Suprapubic skin (tissue), 3 donors: ENCODE measurements at regions not wholly inside any gene's neighbourhood (a gene's known extent, or its start where the extent isn't known, plus 50 kb on each side); places are given as distances from the start of the nearest gene placed in this dataset.

ENCODE experiments used
- EP300 ChIP-seq: sonication (generic); formaldehyde crosslinking; IDR thresholded peaks from one replicate; pipeline ENCODE4 v1.6.1; 2017; ENCODE audit warnings: antibody characterized with exemption
- TF ChIP-seq, protein P1 (sequence below), 2 donors: fragments of 200-600 bp in 1 of 2; fragments of 450-650 bp in 1 of 2; sonication (generic) in 1 of 2; IDR thresholded peaks; one replicate each; pipeline ENCODE4 v1.5.1; 2016 to 2019; ENCODE audit warnings: antibody characterized with exemption in 2 of 2, mild to moderate bottlenecking in 1 of 2, moderate library complexity in 1 of 2

DNA sequence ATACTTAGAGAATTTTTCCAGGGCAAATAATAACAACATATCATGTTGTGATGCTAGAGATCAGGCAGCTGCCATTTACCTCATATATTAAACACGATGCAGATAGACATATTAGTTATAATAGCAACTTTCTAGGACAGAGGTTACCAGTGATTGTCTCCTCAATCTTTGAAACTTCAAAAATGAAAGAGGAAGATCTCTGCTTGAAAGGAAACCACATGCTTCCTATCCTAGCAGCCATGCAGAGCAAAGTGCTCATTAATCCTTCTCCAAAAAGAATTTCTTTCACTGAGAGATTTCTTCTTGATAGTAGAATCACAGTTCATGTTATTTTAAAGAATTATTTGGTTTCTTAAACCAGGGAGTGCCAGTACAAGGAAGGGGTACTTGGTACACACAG lies 317.2 kb downstream of the CPS1 start:
- TF ChIP-seq EP300: no peak
- TF ChIP-seq, protein P1, sequence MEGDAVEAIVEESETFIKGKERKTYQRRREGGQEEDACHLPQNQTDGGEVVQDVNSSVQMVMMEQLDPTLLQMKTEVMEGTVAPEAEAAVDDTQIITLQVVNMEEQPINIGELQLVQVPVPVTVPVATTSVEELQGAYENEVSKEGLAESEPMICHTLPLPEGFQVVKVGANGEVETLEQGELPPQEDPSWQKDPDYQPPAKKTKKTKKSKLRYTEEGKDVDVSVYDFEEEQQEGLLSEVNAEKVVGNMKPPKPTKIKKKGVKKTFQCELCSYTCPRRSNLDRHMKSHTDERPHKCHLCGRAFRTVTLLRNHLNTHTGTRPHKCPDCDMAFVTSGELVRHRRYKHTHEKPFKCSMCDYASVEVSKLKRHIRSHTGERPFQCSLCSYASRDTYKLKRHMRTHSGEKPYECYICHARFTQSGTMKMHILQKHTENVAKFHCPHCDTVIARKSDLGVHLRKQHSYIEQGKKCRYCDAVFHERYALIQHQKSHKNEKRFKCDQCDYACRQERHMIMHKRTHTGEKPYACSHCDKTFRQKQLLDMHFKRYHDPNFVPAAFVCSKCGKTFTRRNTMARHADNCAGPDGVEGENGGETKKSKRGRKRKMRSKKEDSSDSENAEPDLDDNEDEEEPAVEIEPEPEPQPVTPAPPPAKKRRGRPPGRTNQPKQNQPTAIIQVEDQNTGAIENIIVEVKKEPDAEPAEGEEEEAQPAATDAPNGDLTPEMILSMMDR (IDR thresholded peaks at IDR 0.05): no peak
